Astrocyte (in vitro differentiated cells and primary cell): ENCODE measurements at regions not wholly inside any gene's neighbourhood (a gene's known extent, or its start where the extent isn't known, plus 50 kb on each side); places are given as distances from the start of the nearest gene placed in this dataset.

ENCODE experiments used
- EZH2 ChIP-seq: IDR thresholded peaks from 2 replicates; pipeline ENCODE4 v1.6.1; 2012; ENCODE audit warnings: mild to moderate bottlenecking, low read length, inconsistent platforms; ENCODE audit not compliant: insufficient read depth
- TF ChIP-seq, protein P1 (sequence below): IDR thresholded peaks from 2 replicates; pipeline ENCODE4 v1.5.1; 2011; ENCODE audit warnings: low read depth, mild to moderate bottlenecking, inconsistent platforms, low read length, moderate library complexity; ENCODE audit not compliant: insufficient read depth

DNA sequence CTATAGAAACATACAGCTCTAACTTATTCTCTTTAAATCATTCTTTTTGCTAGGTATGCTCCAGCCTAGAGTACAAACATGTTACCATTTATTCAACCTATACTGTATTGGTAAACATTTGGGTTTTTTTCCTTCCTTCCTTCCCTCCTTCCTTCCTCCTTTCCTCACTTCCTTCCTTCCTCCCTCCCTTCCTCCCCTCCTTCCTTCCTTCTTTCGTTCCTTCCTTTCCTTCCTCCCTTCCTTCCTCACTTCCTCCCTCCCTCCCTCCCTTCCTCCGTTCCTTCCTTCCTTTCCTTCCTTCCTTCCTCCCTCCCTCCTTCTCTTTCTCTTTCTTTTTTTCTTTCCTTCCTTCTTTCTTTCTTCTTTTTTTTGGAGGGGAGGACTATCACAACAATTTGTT lies 286.7 kb upstream of the PRKCQ start:
- TF ChIP-seq, protein P1, sequence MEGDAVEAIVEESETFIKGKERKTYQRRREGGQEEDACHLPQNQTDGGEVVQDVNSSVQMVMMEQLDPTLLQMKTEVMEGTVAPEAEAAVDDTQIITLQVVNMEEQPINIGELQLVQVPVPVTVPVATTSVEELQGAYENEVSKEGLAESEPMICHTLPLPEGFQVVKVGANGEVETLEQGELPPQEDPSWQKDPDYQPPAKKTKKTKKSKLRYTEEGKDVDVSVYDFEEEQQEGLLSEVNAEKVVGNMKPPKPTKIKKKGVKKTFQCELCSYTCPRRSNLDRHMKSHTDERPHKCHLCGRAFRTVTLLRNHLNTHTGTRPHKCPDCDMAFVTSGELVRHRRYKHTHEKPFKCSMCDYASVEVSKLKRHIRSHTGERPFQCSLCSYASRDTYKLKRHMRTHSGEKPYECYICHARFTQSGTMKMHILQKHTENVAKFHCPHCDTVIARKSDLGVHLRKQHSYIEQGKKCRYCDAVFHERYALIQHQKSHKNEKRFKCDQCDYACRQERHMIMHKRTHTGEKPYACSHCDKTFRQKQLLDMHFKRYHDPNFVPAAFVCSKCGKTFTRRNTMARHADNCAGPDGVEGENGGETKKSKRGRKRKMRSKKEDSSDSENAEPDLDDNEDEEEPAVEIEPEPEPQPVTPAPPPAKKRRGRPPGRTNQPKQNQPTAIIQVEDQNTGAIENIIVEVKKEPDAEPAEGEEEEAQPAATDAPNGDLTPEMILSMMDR = no peak
- no peak for TF ChIP-seq EZH2
